ENCODE measurements at regions not wholly inside any gene's neighbourhood (a gene's known extent, or its start where the extent isn't known, plus 50 kb on each side); places are given as distances from the start of the nearest gene placed in this dataset.

GRCh38 chr2:199707593-199708185, 143.3 kb downstream of the FTCDNL1 start:
- no peak for TF ChIP-seq CTCF (IDR thresholded peaks at IDR 0.05; ENCODE audit: control insufficient read depth, insufficient read depth, low read depth, low read length, missing control alignments)
- DNase-seq (ENCODE audit: low read depth), result no peak
- H3K4me3 ChIP-seq (ENCODE audit: control insufficient read depth, low read depth, low read length), result no peak overlapping the region

- no peak for DNase-seq (ENCODE audit: low read depth)
Measured at GRCh38 chr2:199705538-199705937, 145.5 kb downstream of the FTCDNL1 start.

GRCh38 chr2:199704358-199705238, 146.4 kb downstream of the FTCDNL1 start:
- H3K4me3 ChIP-seq (ENCODE audit: control insufficient read depth, low read depth, low read length), result no peak overlapping the region
- peak; percentile 71 for TF ChIP-seq CTCF (IDR thresholded peaks at IDR 0.05; ENCODE audit: control insufficient read depth, insufficient read depth, low read depth, low read length, missing control alignments)
- peak; percentile 8 for DNase-seq (ENCODE audit: low read depth)

More at GRCh38 chr2:199705538-199705937, 145.5 kb downstream of the FTCDNL1 start:
- no peak overlapping the region for H3K4me3 ChIP-seq (ENCODE audit: control insufficient read depth, low read depth, low read length)
- TF ChIP-seq CTCF (IDR thresholded peaks at IDR 0.05; ENCODE audit: control insufficient read depth, insufficient read depth, low read depth, low read length, missing control alignments), result no peak

GRCh38 chr2:199703199-199703598, 147.8 kb downstream of the FTCDNL1 start:
- no peak overlapping the region for H3K4me3 ChIP-seq (ENCODE audit: control insufficient read depth, low read depth, low read length)
- DNase-seq (ENCODE audit: low read depth), result no peak
- no peak for TF ChIP-seq CTCF (IDR thresholded peaks at IDR 0.05; ENCODE audit: control insufficient read depth, insufficient read depth, low read depth, low read length, missing control alignments)

- no peak for TF ChIP-seq CTCF (IDR thresholded peaks at IDR 0.05; ENCODE audit: control insufficient read depth, insufficient read depth, low read depth, low read length, missing control alignments)
- DNase-seq (ENCODE audit: low read depth), result no peak
- H3K4me3 ChIP-seq (ENCODE audit: control insufficient read depth, low read depth, low read length), result no peak overlapping the region
Measured at GRCh38 chr2:199697469-199697868, 153.5 kb downstream of the FTCDNL1 start.

GRCh38 chr2:199696048-199696447, 154.9 kb downstream of the FTCDNL1 start:
- no peak for TF ChIP-seq CTCF (IDR thresholded peaks at IDR 0.05; ENCODE audit: control insufficient read depth, insufficient read depth, low read depth, low read length, missing control alignments)
- no peak for DNase-seq (ENCODE audit: low read depth)
- H3K4me3 ChIP-seq (ENCODE audit: control insufficient read depth, low read depth, low read length), result no peak overlapping the region
